Tibial nerve (tissue), 3 donors: ENCODE measurements at regions not wholly inside any gene's neighbourhood (a gene's known extent, or its start where the extent isn't known, plus 50 kb on each side); places are given as distances from the start of the nearest gene placed in this dataset.

Source experiments
- CTCF ChIP-seq, 5 experiments: fragments of 200-600 bp in 3 of 5; fragments of 450-650 bp in 2 of 5; sonication (generic) in 3 of 5; IDR thresholded peaks; one replicate each; pipeline ENCODE4 v1.5.1; 2016 to 2019; ENCODE audit warnings: antibody characterized with exemption in 5 of 5, mild to moderate bottlenecking in 3 of 5, moderate library complexity in 2 of 5
- POLR2A ChIP-seq, 2 donors: fragments of 450-650 bp; IDR thresholded peaks; one replicate each; pipeline ENCODE4 v1.6.1; 2017; ENCODE audit warnings: antibody characterized with exemption in 2 of 2, mild to moderate bottlenecking in 2 of 2, moderate library complexity in 2 of 2

GRCh38 chr4:171648926-171649325 is 164.3 kb upstream of the GALNTL6 start:
- TF ChIP-seq POLR2A (IDR thresholded peaks at IDR 0.05): no peak
- no peak for TF ChIP-seq CTCF (IDR thresholded peaks at IDR 0.05)
